Activated CD4-positive, alpha-beta T cell treated with anti-CD3 and anti-CD28 coated beads, Interleukin-2, amount 50 U/mL, for 16 hours (primary cell): ENCODE measurements at regions not wholly inside any gene's neighbourhood (a gene's known extent, or its start where the extent isn't known, plus 50 kb on each side); places are given as distances from the start of the nearest gene placed in this dataset.

ENCODE experiments used
- DNase-seq: peaks from one replicate; pipeline ENCODE4 v3.0.0-alpha.2; 2020

- DNase-seq: no peak
Observed at GRCh38 chr6:76342611-76343160, 270.2 kb upstream of the IMPG1 start.

- no peak for DNase-seq
Observed at GRCh38 chr6:76330031-76330430, 257.6 kb upstream of the IMPG1 start.

- DNase-seq: no peak
Observed at GRCh38 chr6:76326871-76327270, 254.4 kb upstream of the IMPG1 start.
